Testis (tissue), 2 donors: ENCODE measurements at regions not wholly inside any gene's neighbourhood (a gene's known extent, or its start where the extent isn't known, plus 50 kb on each side); places are given as distances from the start of the nearest gene placed in this dataset.

Experiments used
- DNase-seq: peaks from one replicate; pipeline ENCODE4 v3.0.0-alpha.2; 2019
- H3K27ac ChIP-seq, 2 donors: fragments of 200-600 bp; sonication (generic); one replicate each; pipeline ENCODE4 v1.5.1; 2019
- H3K27me3 ChIP-seq: fragments of 200-600 bp; sonication (generic); one replicate; pipeline ENCODE4 v1.5.1; 2019
- H3K36me3 ChIP-seq: fragments of 200-600 bp; sonication (generic); one replicate; pipeline ENCODE4 v1.5.1; 2017; ENCODE audit warnings: low read depth; ENCODE audit errors: missing control alignments
- H3K4me1 ChIP-seq: fragments of 200-600 bp; sonication (generic); one replicate; pipeline ENCODE4 v1.5.1; 2019
- H3K4me3 ChIP-seq, 2 donors: fragments of 200-600 bp; sonication (generic); one replicate each; pipeline ENCODE4 v1.5.1; 2017 to 2019
- H3K9me3 ChIP-seq: fragments of 200-600 bp; sonication (generic); one replicate; pipeline ENCODE4 v1.5.1; 2017
- CTCF ChIP-seq, 3 experiments: fragments of 450-650 bp in 2 of 3; fragments of 200-600 bp in 1 of 3; sonication (generic) in 1 of 3; IDR thresholded peaks; one replicate each; pipeline ENCODE4 v1.5.1; 2016 to 2019; ENCODE audit warnings: antibody characterized with exemption in 3 of 3, mild to moderate bottlenecking in 2 of 3, moderate library complexity in 1 of 3
- POLR2A ChIP-seq: fragments of 450-650 bp; IDR thresholded peaks from one replicate; pipeline ENCODE4 v1.6.1; 2017; ENCODE audit warnings: antibody characterized with exemption, mild to moderate bottlenecking, moderate library complexity
- WGBS, 2 donors: methylation state at CpG; one replicate each; pipeline ENCODE4 v1.1.5; 2018; 5-methylcytosine and 5-hydroxymethylcytosine counted together
- intact Hi-C: fragments of 100-400 bp; cut with DNase I; formaldehyde crosslinking; loops from one replicate; pipeline ENCODE4 v1.15.1; 2023; ENCODE audit warnings: low total_unique reads

GRCh38 chrX:36534900-36535299, 473.3 kb upstream of the FAM47C start:
- Histone ChIP-seq H3K4me3 (no peak overlapping the region), H3K27me3 (no peaks in the 10 kb centered on the region), H3K36me3 (no peaks in the 10 kb centered on the region), H3K27ac (no peak overlapping the region), H3K4me1 (no peaks in the 10 kb centered on the region), H3K9me3 (no peaks in the 10 kb centered on the region)
- TF ChIP-seq CTCF (IDR thresholded peaks at IDR 0.05) (no peak), POLR2A (no peak)
- 80 to 100% methylated on average over 1 to 6 of the region's 6 CpGs for WGBS, 2 donors
- no peak for DNase-seq
- intact Hi-C loops = no loop called here

GRCh38 chrX:36543499-36543898, 464.7 kb upstream of the FAM47C start:
- DNase-seq = no peak
- no peaks in the 10 kb centered on the region for H3K27me3 ChIP-seq
- H3K4me1 ChIP-seq = no peaks in the 10 kb centered on the region
- intact Hi-C loops = no loop called here
- no peak overlapping the region for H3K27ac ChIP-seq
- H3K4me3 ChIP-seq = no peak overlapping the region
- TF ChIP-seq POLR2A = no peak
- no peak for TF ChIP-seq CTCF (IDR thresholded peaks at IDR 0.05)
- H3K36me3 ChIP-seq = no peaks in the 10 kb centered on the region
- no peaks in the 10 kb centered on the region for H3K9me3 ChIP-seq
- WGBS, 2 donors = 72 to 80% methylated on average over 1 of the region's 1 CpG

DNA sequence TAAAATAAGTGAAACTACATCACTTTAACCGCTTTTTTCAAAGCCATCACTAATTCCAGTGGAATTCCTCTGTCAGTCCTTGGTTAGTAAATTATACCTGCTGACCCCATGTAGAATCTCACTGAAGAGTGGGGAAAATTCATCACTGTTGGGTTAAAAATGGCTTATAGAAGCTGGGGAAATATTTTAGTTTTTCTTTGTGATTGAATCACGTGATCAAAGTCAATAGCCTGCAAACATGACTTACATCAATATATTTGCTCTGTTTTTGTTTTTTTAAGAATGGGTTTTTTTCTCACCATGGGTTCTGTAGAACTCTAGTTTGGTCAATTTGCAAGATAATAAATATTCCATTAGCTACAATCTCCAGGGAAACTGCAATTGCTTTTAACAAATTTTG, 445.2 kb upstream of the FAM47C start:
- no peaks in the 10 kb centered on the region for H3K9me3 ChIP-seq
- no peak for DNase-seq
- 85 to 88% methylated on average over 2 of the region's 2 CpGs for WGBS, 2 donors
- H3K4me1 ChIP-seq = no peaks in the 10 kb centered on the region
- no peaks in the 10 kb centered on the region for H3K27me3 ChIP-seq
- no peak overlapping the region for H3K27ac ChIP-seq
- TF ChIP-seq CTCF (IDR thresholded peaks at IDR 0.05) (no peak), POLR2A (no peak)
- H3K4me3 ChIP-seq = no peak overlapping the region
- H3K36me3 ChIP-seq = no peaks in the 10 kb centered on the region
- intact Hi-C loops = no loop called here

DNA sequence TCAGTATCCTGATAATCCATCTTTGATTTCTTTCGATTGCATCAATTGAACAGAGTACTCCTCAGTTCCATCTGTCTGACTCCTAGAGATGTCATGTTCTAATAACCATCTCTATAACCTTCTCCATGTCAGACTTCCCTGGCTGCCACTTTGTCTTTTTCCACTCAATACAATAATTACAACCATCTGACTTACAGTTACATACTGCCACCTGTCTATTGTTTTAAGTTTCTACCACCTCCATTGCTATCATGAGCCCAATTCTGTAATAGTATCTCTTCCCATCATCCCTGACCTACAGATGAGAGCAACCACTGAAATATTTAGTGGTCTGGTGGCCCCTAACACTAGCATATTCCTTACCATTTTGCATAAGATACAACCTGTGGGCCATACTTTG, 439.2 kb upstream of the FAM47C start:
- Histone ChIP-seq H3K4me1 (no peaks in the 10 kb centered on the region), H3K27ac (no peak overlapping the region), H3K36me3 (no peaks in the 10 kb centered on the region), H3K4me3 (no peak overlapping the region), H3K9me3 (no peaks in the 10 kb centered on the region), H3K27me3 (no peaks in the 10 kb centered on the region)
- WGBS, 2 donors = 100% methylated on average over 1 of the region's 1 CpG
- TF ChIP-seq CTCF (IDR thresholded peaks at IDR 0.05) (no peak), POLR2A (no peak)
- intact Hi-C loops = no loop called here
- no peak for DNase-seq

DNA sequence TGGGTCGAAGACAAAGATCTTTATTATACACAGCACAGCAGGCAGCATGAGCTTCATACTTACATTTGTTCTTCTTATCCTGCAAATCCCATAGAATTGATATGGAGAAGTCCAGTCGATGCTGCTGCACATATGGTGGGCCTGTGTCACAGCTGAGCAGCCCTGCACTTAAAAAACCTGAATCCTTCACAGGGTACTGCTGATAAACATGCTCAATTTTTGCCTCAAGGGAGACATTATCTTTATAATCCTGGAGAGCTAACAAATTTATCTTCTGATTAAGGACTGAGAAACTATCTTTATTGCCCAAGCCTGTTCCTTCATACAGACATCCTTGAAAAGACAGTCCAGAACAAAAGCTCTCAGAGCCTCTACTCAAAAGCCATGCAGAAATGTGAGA, 434.4 kb upstream of the FAM47C start:
- H3K4me1 ChIP-seq = no peaks in the 10 kb centered on the region
- no peak for TF ChIP-seq CTCF (IDR thresholded peaks at IDR 0.05)
- TF ChIP-seq POLR2A = no peak
- no peaks in the 10 kb centered on the region for H3K36me3 ChIP-seq
- no peak overlapping the region for H3K4me3 ChIP-seq
- intact Hi-C loops = no loop called here
- WGBS, 2 donors = 57 to 67% methylated on average over 1 to 2 of the region's 2 CpGs
- no peak for DNase-seq
- H3K27me3 ChIP-seq = no peaks in the 10 kb centered on the region
- no peaks in the 10 kb centered on the region for H3K9me3 ChIP-seq
- no peak overlapping the region for H3K27ac ChIP-seq
